Thyroid gland (tissue), 4 donors: ENCODE measurements at regions not wholly inside any gene's neighbourhood (a gene's known extent, or its start where the extent isn't known, plus 50 kb on each side); places are given as distances from the start of the nearest gene placed in this dataset.

ENCODE experiments used
- DNase-seq, 2 donors: peaks; one replicate each; pipeline ENCODE4 v3.0.0-alpha.2; 2019
- H3K27ac ChIP-seq, 3 donors: fragments of 200-600 bp; sonication (generic); 1 replicate in 2 of 3; 2 replicates in 1 of 3; pipeline ENCODE4 v1.5.1; 2016 to 2019; ENCODE audit warnings: mild to moderate bottlenecking in 1 of 3, moderate library complexity in 1 of 3
- H3K27me3 ChIP-seq: fragments of 200-600 bp; sonication (generic); one replicate; pipeline ENCODE4 v1.5.1; 2019
- H3K36me3 ChIP-seq, 2 donors: fragments of 200-600 bp; sonication (generic); one replicate each; pipeline ENCODE4 v1.5.1; 2016 to 2019
- H3K4me1 ChIP-seq, 2 donors: fragments of 200-600 bp; sonication (generic); one replicate each; pipeline ENCODE4 v1.5.1; 2017 to 2019
- H3K4me3 ChIP-seq, 3 donors: fragments of 200-600 bp; sonication (generic); replicated peaks in 1 of 3; 1 replicate in 2 of 3; 2 replicates in 1 of 3; pipeline ENCODE4 v1.5.1; 2016; ENCODE audit warnings: mild to moderate bottlenecking in 1 of 3
- H3K9me3 ChIP-seq: fragments of 200-600 bp; sonication (generic); one replicate; pipeline ENCODE4 v1.5.1; 2017
- POLR2A ChIP-seq, 2 donors: fragments of 450-650 bp; IDR thresholded peaks; one replicate each; pipeline ENCODE4 v1.6.1; 2017; ENCODE audit warnings: antibody characterized with exemption in 2 of 2, mild to moderate bottlenecking in 2 of 2, moderate library complexity in 1 of 2
- WGBS, 2 donors: methylation state at CpG; one replicate each; pipeline ENCODE4 v1.1.5; 2017; 5-methylcytosine and 5-hydroxymethylcytosine counted together
- intact Hi-C: fragments of 100-400 bp; cut with DNase I; formaldehyde crosslinking; loops from one replicate; pipeline ENCODE4 v1.15.1; 2023
- TF ChIP-seq, protein P1 (sequence below), 6 experiments: fragments of 200-600 bp in 3 of 6; fragments of 450-650 bp in 3 of 6; sonication (generic) in 3 of 6; IDR thresholded peaks; one replicate each; pipeline ENCODE4 v1.5.1; 2016 to 2019; ENCODE audit warnings: antibody characterized with exemption in 6 of 6, mild to moderate bottlenecking in 2 of 6, inconsistent platforms in 1 of 6, moderate library complexity in 1 of 6

DNA sequence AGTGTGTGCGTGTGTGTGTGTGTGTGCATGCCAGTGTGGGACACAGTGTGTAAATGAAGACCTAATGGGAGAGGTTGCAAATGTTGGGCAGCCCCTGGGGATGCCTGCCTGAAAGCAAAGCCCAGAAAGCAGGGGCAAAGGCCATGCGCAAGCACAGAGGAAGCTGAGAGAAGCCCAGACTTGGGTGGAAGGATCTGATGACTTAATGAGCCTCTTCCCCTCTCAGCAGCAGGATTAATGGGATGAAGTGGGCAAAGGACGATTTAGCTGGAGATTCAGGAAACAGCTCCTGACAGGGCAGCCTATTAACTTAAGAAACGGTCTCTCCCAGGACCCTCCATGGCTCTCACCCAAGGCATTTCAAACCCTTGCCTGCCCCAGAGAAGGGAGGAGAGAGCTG lies 107.3 kb downstream of the EFNB1 start:
- 80 to 83% methylated on average over 4 of the region's 4 CpGs for WGBS, 2 donors
- intact Hi-C loops: no loop called here
- no peak for DNase-seq
- H3K9me3 ChIP-seq: no peaks in the 10 kb centered on the region
- H3K36me3 ChIP-seq: no peaks in the 10 kb centered on the region
- no peak overlapping the region for H3K4me3 ChIP-seq
- TF ChIP-seq, protein P1, sequence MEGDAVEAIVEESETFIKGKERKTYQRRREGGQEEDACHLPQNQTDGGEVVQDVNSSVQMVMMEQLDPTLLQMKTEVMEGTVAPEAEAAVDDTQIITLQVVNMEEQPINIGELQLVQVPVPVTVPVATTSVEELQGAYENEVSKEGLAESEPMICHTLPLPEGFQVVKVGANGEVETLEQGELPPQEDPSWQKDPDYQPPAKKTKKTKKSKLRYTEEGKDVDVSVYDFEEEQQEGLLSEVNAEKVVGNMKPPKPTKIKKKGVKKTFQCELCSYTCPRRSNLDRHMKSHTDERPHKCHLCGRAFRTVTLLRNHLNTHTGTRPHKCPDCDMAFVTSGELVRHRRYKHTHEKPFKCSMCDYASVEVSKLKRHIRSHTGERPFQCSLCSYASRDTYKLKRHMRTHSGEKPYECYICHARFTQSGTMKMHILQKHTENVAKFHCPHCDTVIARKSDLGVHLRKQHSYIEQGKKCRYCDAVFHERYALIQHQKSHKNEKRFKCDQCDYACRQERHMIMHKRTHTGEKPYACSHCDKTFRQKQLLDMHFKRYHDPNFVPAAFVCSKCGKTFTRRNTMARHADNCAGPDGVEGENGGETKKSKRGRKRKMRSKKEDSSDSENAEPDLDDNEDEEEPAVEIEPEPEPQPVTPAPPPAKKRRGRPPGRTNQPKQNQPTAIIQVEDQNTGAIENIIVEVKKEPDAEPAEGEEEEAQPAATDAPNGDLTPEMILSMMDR (IDR thresholded peaks at IDR 0.05): no peak
- TF ChIP-seq POLR2A (IDR thresholded peaks at IDR 0.05): no peak
- H3K4me1 ChIP-seq: no peaks in the 10 kb centered on the region
- no peaks in the 10 kb centered on the region for H3K27me3 ChIP-seq
- H3K27ac ChIP-seq: no peak overlapping the region

DNA sequence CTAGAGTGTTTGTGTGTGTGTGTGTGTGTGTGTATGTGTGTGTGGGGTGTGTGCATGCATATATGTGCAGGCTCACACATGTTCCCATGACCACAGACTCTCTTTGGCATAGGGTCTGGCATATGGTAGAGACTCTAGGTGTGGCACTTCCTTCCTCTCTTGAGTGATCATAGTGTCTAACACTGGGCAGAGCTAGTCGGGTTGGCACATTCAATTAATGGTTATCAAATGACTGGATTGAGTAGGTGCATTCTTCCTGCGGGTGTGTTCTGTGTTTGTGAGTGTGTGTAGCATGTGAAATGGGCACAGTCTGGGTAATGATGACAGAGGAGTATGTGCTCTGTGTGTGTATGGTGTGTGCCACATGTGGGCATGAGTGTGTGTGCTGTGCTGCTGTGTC lies 106.5 kb downstream of the EFNB1 start:
- Histone ChIP-seq H3K4me1 (peaks cover 0 to 7% of the 10 kb centered on the region in 2 donors), H3K9me3 (no peaks in the 10 kb centered on the region), H3K36me3 (no peaks in the 10 kb centered on the region), H3K4me3 (no peak overlapping the region), H3K27me3 (no peaks in the 10 kb centered on the region), H3K27ac (no peak overlapping the region)
- no peak for DNase-seq
- TF ChIP-seq, protein P1 (IDR thresholded peaks at IDR 0.05): no peak
- TF ChIP-seq POLR2A (IDR thresholded peaks at IDR 0.05): no peak
- 68 to 80% methylated on average over 2 of the region's 2 CpGs for WGBS, 2 donors
- intact Hi-C loops: no loop called here

DNA sequence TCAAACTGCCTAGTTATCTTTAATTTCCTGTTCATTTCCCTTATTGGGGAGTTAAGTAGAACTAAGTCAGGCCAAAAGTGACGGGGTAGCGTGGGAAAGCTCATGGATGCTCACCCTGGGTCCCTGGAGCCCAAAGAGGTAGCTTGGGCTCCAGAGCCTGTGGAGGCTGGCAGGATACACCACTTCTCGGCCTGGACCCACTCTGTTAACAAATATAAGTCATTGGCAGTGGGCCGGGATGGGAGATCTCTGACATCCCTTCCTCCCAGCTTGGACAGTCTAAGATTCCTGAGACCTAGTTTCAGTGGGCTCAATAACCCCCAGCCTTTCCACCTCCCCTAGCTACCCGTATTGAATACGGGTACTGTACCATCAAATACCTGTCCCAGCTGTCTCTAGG lies 106.1 kb downstream of the EFNB1 start:
- intact Hi-C loops: no loop called here
- TF ChIP-seq, protein P1 (IDR thresholded peaks at IDR 0.05): no peak
- no peak for TF ChIP-seq POLR2A (IDR thresholded peaks at IDR 0.05)
- no peak overlapping the region for H3K27ac ChIP-seq

DNA sequence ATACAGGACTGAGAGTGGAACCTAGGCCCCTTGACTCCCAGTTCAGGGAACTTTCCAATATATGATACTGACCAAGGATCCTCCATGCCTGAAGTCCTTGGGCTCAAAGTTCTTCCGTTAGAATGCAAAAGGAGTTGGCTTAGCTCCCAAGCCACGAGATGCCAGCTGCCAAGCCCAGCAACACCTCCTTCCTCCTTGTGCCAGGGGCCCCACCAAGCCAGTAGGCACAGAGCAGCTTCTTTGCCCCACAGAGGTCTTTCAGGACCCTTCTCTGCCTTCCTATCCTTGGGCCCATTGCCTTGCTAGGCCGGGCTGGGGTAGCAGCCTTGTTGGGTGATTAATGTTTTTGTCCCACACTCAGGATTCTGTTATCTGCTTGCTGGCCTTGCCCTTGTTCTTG lies 105.6 kb downstream of the EFNB1 start:
- H3K36me3 ChIP-seq: no peaks in the 10 kb centered on the region
- TF ChIP-seq, protein P1 (IDR thresholded peaks at IDR 0.05): no peak
- TF ChIP-seq POLR2A (IDR thresholded peaks at IDR 0.05): no peak
- no peak overlapping the region for H3K27ac ChIP-seq
- peaks cover 0 to 12% of the 10 kb centered on the region in 2 donors for H3K4me1 ChIP-seq
- no peak for DNase-seq
- no peaks in the 10 kb centered on the region for H3K27me3 ChIP-seq
- 58 to 71% methylated on average over 1 to 3 of the region's 3 CpGs for WGBS, 2 donors
- no peak overlapping the region for H3K4me3 ChIP-seq
- H3K9me3 ChIP-seq: no peaks in the 10 kb centered on the region
- intact Hi-C loops: no loop called here

More for the DNA sequence above, 106.1 kb downstream of the EFNB1 start:
- DNase-seq: no peak
- peaks cover 0 to 7% of the 10 kb centered on the region in 2 donors for H3K4me1 ChIP-seq
- no peaks in the 10 kb centered on the region for H3K36me3 ChIP-seq
- H3K27me3 ChIP-seq: no peaks in the 10 kb centered on the region
- H3K4me3 ChIP-seq: no peak overlapping the region
- H3K9me3 ChIP-seq: no peaks in the 10 kb centered on the region
- WGBS, 2 donors: 90 to 92% methylated on average over 4 to 5 of the region's 6 CpGs

DNA sequence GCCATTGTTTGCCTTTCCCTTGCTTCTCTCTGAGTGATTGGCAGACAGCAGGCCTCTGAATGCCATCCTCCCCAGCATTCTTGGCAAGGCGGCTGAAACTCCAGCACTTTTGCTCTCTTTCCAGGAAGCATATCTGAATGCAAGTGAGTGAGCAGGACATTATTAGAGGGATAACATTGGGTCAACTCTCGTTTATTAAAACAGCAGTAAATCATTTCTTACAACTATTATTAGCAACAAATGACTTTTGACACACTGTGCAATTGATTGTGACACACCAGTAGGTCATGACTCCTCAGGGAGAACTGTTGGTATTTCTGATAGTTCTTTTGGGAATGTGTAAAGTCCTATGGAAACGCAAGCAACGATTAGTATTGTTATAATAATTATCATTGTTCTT lies 103.8 kb downstream of the EFNB1 start:
- TF ChIP-seq, protein P1 (IDR thresholded peaks at IDR 0.05): no peak
- TF ChIP-seq POLR2A (IDR thresholded peaks at IDR 0.05): no peak
- Histone ChIP-seq H3K36me3 (no peaks in the 10 kb centered on the region), H3K27ac (no peak overlapping the region), H3K4me1 (peaks cover 0 to 18% of the 10 kb centered on the region in 2 donors), H3K27me3 (no peaks in the 10 kb centered on the region), H3K9me3 (no peaks in the 10 kb centered on the region), H3K4me3 (no peak overlapping the region)
- no peak for DNase-seq
- intact Hi-C loops: no loop called here
- 62 to 65% methylated on average over 4 of the region's 4 CpGs for WGBS, 2 donors
